ENCODE measurements at regions not wholly inside any gene's neighbourhood (a gene's known extent, or its start where the extent isn't known, plus 50 kb on each side); places are given as distances from the start of the nearest gene placed in this dataset.
"Not testable (repeated sequence)": the region's sequence is repeated elsewhere in the genome, so short reads cannot be mapped to it uniquely, and the experiment has no call there.

GRCh38 chr11:41789376-41789775 is 329.9 kb upstream of the LRRC4C start:
- H3K4me3 ChIP-seq (ENCODE audit: control insufficient read depth, low read depth, low read length) = no peak overlapping the region
- DNase-seq (ENCODE audit: low read depth) = no peak
- TF ChIP-seq CTCF (IDR thresholded peaks at IDR 0.05; ENCODE audit: control insufficient read depth, insufficient read depth, low read depth, low read length, missing control alignments) = no peak

- TF ChIP-seq CTCF (IDR thresholded peaks at IDR 0.05; ENCODE audit: control insufficient read depth, insufficient read depth, low read depth, low read length, missing control alignments) = no peak
- H3K4me3 ChIP-seq (ENCODE audit: control insufficient read depth, low read depth, low read length) = no peak overlapping the region
- DNase-seq (ENCODE audit: low read depth) = no peak
These were observed 335.6 kb upstream of the LRRC4C start for GRCh38 chr11:41795004-41795403.

- no peak for TF ChIP-seq CTCF (IDR thresholded peaks at IDR 0.05; ENCODE audit: control insufficient read depth, insufficient read depth, low read depth, low read length, missing control alignments)
- H3K4me3 ChIP-seq (ENCODE audit: control insufficient read depth, low read depth, low read length) = no peak overlapping the region
These were observed 340.3 kb upstream of the LRRC4C start for GRCh38 chr11:41799754-41800153.

DNA sequence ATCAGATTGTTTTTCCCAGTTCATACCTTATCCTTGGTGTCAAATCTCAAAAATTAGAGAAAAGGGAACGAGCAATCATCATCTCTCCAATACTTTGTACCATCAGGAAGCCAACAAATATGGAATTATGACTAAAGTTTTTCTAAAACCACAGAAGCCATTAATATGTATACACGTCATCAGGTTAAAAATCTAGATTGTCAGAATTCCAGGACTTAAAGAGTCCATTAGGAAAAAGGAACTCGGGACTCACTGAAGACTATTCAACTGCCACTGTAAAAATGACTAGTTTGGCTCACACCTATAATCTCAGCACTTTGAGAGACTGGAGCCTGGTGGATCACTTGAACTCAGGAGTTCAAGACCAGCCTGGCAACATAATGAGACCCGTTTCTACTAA is 344.4 kb upstream of the LRRC4C start:
- no peak for DNase-seq (ENCODE audit: low read depth)
- no peak for TF ChIP-seq CTCF (IDR thresholded peaks at IDR 0.05; ENCODE audit: control insufficient read depth, insufficient read depth, low read depth, low read length, missing control alignments)
- no peak overlapping the region for H3K4me3 ChIP-seq (ENCODE audit: control insufficient read depth, low read depth, low read length)

More at GRCh38 chr11:41799754-41800153, 340.3 kb upstream of the LRRC4C start:
- no peak for DNase-seq (ENCODE audit: low read depth)

DNA sequence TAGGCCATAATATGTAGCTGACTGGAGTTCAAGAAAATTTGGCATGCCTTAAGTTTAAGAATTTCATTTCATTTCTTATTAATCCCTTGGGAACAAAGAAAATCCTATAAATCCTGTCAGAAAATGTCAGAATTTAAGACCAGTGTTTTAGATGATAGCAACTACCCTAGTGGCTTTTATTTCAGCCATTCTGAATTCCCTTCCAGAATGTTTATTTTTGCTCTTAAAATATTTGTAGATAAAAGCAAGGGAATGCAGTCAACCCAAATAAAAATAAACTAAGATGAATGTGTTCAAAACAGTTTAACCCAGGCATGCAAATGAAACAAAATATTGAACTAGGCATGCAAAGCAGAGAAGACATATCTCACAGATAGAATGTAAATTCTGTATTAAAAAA is 356.9 kb upstream of the LRRC4C start:
- no peak overlapping the region for H3K4me3 ChIP-seq (ENCODE audit: control insufficient read depth, low read depth, low read length)
- DNase-seq (ENCODE audit: low read depth) = no peak
- TF ChIP-seq CTCF (IDR thresholded peaks at IDR 0.05; ENCODE audit: control insufficient read depth, insufficient read depth, low read depth, low read length, missing control alignments) = no peak

GRCh38 chr11:41824287-41824686 is 364.8 kb upstream of the LRRC4C start:
- not testable (repeated sequence) for H3K4me3 ChIP-seq (ENCODE audit: control insufficient read depth, low read depth, low read length); DNase-seq (ENCODE audit: low read depth)

DNA sequence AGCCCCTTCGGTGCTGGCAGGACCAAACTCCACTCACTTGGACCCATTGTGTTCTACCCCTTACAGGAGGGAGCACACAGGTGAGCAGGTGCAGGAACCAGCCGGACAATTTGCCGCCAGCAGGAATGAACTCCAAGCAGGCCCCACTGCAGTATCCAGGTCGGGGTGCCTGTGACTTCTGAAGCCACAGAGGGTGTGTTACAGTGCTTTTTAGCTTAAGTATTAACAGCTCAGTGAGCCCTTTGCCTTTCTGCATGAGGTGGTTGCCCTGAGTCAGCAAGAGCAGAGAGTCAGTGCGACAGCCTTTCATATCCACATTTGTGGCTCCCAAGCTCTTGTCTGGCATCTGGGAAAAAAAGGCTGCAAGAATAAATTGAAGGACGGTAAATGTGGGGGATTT is 366.6 kb upstream of the LRRC4C start:
- TF ChIP-seq CTCF (IDR thresholded peaks at IDR 0.05; ENCODE audit: control insufficient read depth, insufficient read depth, low read depth, low read length, missing control alignments) = no peak
- H3K4me3 ChIP-seq (ENCODE audit: control insufficient read depth, low read depth, low read length) = no peak overlapping the region
- no peak for DNase-seq (ENCODE audit: low read depth)

All from AG09309 (cell line).